Natural killer cell treated with Interleukin-12 subunit alpha and Interleukin-12 subunit beta and Interleukin-15 and Interleukin-18, amount 100 ng/mL, for 72 hours (primary cell): ENCODE measurements at regions not wholly inside any gene's neighbourhood (a gene's known extent, or its start where the extent isn't known, plus 50 kb on each side); places are given as distances from the start of the nearest gene placed in this dataset.
"Not testable (repeated sequence)": the region's sequence is repeated elsewhere in the genome, so short reads cannot be mapped to it uniquely, and the experiment has no call there.

Experiments used
- ATAC-seq, 2 donors: fragments of 150-1000 bp; cut with Tn5 transposase in 1 of 2; sonication (Bioruptor Pico), chemical (Tn5 transposase) in 1 of 2; 2 replicates each; pipeline ENCODE4 v1.10.0; 2021
- DNase-seq: peaks from one replicate; pipeline ENCODE4 v3.0.0; 2022; ENCODE audit warnings: low spot score
- H3K27ac Mint-ChIP-seq, 2 donors: 1 replicate in 1 of 2; 2 replicates in 1 of 2; pipeline ENCODE4 v1.8.0; 2022; ENCODE audit warnings: mixed read lengths in 2 of 2, mild to moderate bottlenecking in 1 of 2, moderate library complexity in 1 of 2
- H3K27me3 Mint-ChIP-seq, 2 donors: 1 replicate in 1 of 2; 2 replicates in 1 of 2; pipeline ENCODE4 v1.8.0; 2022; ENCODE audit warnings: mixed read lengths in 2 of 2
- H3K36me3 Mint-ChIP-seq: one replicate; pipeline ENCODE4 v1.8.0; 2022; ENCODE audit warnings: mixed read lengths
- H3K4me1 Mint-ChIP-seq, 2 donors: 1 replicate in 1 of 2; 2 replicates in 1 of 2; pipeline ENCODE4 v1.8.0; 2022; ENCODE audit warnings: low read depth in 2 of 2, mixed read lengths in 2 of 2, mild to moderate bottlenecking in 1 of 2
- H3K4me3 Mint-ChIP-seq: one replicate; pipeline ENCODE4 v1.8.0; 2022; ENCODE audit warnings: mixed read lengths
- H3K9me3 Mint-ChIP-seq: 2 replicates; pipeline ENCODE4 v1.8.0; 2022; ENCODE audit warnings: mixed read lengths

DNA sequence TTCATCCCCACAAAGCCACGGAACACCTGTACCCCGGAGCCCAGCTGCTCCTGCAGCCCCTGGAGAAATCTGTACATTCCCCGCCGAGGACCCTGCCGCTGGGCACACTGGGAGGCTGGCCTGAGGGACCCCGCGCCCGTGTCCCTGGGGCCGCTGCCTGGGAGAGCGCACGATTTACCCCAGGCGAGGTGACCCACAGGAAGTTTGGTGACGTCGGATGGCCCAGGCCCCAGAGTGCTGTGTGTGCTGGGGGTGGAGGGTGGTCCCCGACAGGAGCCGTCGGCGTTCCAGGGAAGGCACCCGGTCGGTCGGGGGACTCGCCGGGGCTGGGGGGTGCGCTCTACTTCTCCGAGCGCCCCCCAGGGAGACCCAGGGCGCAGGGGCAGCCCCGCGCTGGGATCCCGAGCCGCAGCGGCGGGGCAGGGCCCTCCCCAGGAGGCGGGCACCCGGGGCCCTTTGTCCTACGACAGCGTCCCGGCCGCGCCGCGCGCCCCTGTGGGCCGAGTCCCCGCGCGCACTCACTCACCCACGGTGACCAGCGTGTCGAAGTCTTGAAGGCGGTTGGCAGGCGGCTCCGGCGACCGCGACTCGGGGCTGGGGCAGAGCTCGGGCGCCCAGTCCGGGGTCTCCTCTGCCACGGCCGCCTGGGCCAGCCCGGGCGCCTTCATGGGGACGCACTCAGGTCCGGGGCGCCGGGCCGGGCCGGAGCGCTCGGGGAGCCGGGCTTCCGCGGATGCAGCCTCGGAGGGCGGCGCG is 206.4 kb upstream of the PRKX start:
- not testable (repeated sequence) for H3K36me3 Mint-ChIP-seq, H3K9me3 Mint-ChIP-seq, H3K4me3 Mint-ChIP-seq, DNase-seq, H3K27ac Mint-ChIP-seq, H3K4me1 Mint-ChIP-seq, H3K27me3 Mint-ChIP-seq
- ATAC-seq: peak; percentile 63 to 68

DNA sequence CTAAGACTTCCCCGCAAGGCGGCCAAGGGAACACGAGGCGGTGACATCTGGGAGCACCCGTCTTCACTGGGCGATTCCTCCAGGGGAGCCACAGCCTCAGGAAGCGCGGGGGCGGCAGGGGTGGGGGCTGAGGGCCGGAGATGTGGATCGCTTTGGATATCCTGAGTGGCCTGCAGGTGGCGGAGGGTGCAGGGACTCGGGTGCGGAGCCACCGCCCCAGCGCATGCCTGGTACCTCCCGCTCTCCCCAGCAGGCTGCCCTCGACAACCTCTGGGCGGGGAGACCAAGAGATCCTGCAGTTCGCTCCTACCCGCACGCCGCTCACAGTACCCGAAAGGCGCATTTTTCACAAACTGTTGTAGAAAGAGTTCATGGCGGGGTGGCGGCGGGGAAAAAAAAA is 201.4 kb upstream of the PRKX start:
- DNase-seq, H3K27me3 Mint-ChIP-seq, H3K36me3 Mint-ChIP-seq, H3K4me3 Mint-ChIP-seq, H3K9me3 Mint-ChIP-seq, H3K4me1 Mint-ChIP-seq, ATAC-seq, H3K27ac Mint-ChIP-seq: not testable (repeated sequence)

DNA sequence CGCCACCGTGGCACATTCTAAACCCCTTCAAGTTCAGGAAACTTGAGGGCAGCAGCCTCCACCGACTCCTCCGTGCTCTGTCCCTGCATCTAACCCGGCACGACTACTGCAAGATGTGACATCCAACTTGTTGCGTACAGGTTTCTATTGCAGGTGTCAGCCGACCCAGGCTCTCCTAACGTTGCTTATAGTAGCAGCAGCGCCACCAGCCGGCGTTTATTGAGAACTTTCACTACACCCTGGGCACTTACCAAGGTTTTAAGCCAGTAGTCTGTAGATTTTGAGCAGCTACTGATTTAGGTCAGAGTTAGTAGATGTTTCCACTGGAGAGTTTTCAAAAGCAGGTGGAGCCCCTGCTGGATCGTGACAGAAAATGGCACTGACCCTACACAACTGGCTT is 200.6 kb upstream of the PRKX start:
- H3K36me3 Mint-ChIP-seq, ATAC-seq, H3K9me3 Mint-ChIP-seq, H3K4me1 Mint-ChIP-seq, DNase-seq, H3K27me3 Mint-ChIP-seq, H3K4me3 Mint-ChIP-seq, H3K27ac Mint-ChIP-seq: not testable (repeated sequence)

DNA sequence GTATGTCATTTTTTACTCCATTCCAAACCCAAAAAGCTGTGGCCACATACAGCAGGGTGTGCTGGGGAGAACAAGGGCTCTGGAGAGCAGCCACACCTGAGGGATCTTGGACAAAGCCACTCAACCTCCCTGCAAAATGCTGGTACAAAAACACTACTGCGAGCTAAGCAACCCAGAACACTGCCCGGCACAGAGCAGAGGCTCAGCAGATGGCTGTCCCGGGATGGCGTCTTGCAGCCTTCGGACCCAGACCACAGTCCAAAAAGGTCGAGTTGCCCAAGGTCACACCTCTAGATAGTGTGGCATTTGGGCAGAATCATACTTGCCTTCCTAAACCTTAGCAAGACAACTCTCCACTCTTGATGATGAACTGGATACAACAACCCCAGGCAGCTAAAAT is 197.6 kb upstream of the PRKX start:
- not testable (repeated sequence) for H3K4me3 Mint-ChIP-seq, H3K36me3 Mint-ChIP-seq, H3K27ac Mint-ChIP-seq, H3K27me3 Mint-ChIP-seq, H3K4me1 Mint-ChIP-seq, DNase-seq, ATAC-seq, H3K9me3 Mint-ChIP-seq

DNA sequence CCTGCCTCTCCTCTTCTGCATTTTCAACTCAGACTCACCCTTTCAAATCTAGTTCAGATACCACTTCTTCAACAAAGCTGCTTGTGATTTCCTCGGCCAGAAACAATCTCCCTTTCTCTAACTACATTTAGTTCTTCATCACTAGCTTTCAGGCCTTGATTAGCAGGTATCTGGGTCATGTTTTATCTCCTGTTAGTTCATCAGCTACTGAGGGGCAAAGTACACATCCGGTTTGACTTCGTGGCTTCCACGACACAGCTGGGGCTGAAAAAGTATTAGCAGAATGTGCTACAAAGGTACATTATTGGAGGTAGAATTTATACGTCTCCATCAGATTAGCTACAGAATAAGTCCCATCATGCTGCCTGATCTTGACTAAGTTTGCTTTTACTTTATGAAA is 197.2 kb upstream of the PRKX start:
- not testable (repeated sequence) for DNase-seq, H3K9me3 Mint-ChIP-seq, H3K4me3 Mint-ChIP-seq, ATAC-seq, H3K27me3 Mint-ChIP-seq, H3K4me1 Mint-ChIP-seq, H3K36me3 Mint-ChIP-seq, H3K27ac Mint-ChIP-seq

DNA sequence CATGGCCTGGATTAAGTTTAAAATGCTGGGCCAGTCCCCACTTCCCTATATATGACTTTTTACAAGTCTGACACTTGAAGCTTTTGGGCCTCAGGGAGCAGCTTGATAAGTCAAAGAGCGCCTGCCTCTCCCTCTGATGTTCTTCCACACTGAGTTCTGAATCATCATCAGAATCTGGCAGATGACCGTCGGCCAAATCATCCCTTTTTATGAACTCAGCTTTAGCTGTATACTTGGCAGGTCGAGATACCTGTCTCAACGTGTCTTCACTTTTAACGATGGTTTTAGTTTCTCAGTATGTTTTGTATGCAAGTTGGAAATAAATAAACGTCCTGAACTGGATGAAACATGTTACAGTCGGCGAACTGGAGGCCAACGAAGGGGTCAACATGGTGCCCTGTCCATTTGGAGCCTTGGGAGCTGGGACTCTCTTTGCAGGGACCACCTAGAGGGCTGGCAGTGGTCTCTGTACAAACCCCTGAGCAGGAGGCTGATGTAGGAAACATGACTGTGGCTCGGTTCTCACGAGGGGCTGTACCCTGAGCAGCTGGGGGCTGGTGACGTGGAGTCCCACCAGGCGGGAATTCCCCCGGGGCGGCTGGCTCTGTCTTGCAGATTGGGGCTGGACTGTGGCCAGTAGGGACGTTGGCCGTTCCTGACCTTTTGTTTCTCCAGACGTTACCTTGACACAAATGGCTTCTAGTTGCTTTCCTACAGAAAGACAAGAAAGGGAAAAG is 192.2 kb upstream of the PRKX start:
- H3K4me1 Mint-ChIP-seq, H3K9me3 Mint-ChIP-seq, H3K36me3 Mint-ChIP-seq, H3K27ac Mint-ChIP-seq, H3K27me3 Mint-ChIP-seq, H3K4me3 Mint-ChIP-seq, DNase-seq, ATAC-seq: not testable (repeated sequence)

DNA sequence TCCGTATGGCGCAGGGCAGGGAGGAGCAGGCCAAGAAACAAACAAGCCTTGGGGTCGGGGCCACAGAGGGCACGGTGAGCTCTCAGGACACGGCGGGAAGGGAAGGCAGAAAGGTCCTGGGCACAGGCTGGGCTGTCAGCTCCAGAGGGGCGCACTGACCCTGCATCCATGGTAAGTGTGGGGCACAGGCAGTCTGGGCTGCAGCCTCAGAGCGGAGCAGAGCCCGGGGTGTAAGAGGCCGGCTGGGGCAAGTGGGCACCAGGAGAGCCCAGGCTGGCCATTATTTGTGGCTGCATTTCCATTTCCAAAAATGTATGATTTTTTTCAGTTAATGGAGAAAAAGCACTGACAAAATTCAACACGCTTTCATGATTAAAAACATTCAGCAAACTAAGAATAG is 188.8 kb upstream of the PRKX start:
- H3K36me3 Mint-ChIP-seq, H3K27ac Mint-ChIP-seq, H3K9me3 Mint-ChIP-seq, ATAC-seq, H3K4me3 Mint-ChIP-seq, H3K27me3 Mint-ChIP-seq, H3K4me1 Mint-ChIP-seq: not testable (repeated sequence)
- DNase-seq: peak; percentile 15

DNA sequence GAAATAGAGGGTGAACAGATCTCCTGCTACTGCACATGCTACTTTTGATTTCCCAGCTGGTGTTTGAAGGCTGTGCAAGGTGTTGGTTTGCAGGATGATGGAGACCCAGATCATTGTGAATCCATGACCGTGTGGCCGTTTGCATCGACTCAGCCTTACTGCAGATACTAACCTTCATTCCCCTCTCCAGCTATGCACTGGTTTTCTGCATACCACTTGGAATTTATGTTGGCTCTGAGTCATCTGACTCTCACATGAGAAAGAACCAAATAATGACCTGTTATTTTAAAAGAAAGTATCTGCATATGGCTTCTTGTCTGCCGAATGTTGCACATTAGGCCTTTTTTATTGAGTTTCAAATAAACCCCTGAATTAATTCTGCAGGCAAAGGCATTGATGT is 183.3 kb upstream of the PRKX start:
- not testable (repeated sequence) for H3K4me1 Mint-ChIP-seq, H3K4me3 Mint-ChIP-seq, H3K9me3 Mint-ChIP-seq, H3K27ac Mint-ChIP-seq, ATAC-seq, H3K27me3 Mint-ChIP-seq, H3K36me3 Mint-ChIP-seq, DNase-seq

DNA sequence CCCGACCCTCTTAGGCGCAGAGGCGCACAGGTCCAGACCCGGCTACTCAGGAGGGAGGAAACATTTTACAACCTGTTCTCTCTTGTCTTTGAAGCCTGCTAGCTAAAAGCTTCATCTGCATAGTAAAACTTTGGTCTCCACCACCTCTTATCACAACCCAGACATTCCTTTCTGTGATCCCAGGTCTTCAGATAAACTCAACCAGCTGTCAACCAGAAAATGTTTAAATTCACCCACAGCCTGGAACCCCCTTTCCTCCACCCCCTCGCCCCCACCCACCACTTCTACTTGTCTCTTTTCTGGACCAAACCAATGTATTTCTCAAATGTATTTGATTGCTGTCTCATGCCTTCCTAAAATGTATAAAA is 169.1 kb upstream of the PRKX start:
- not testable (repeated sequence) for H3K9me3 Mint-ChIP-seq, H3K4me1 Mint-ChIP-seq, DNase-seq, H3K27me3 Mint-ChIP-seq, H3K4me3 Mint-ChIP-seq, H3K36me3 Mint-ChIP-seq, H3K27ac Mint-ChIP-seq, ATAC-seq

DNA sequence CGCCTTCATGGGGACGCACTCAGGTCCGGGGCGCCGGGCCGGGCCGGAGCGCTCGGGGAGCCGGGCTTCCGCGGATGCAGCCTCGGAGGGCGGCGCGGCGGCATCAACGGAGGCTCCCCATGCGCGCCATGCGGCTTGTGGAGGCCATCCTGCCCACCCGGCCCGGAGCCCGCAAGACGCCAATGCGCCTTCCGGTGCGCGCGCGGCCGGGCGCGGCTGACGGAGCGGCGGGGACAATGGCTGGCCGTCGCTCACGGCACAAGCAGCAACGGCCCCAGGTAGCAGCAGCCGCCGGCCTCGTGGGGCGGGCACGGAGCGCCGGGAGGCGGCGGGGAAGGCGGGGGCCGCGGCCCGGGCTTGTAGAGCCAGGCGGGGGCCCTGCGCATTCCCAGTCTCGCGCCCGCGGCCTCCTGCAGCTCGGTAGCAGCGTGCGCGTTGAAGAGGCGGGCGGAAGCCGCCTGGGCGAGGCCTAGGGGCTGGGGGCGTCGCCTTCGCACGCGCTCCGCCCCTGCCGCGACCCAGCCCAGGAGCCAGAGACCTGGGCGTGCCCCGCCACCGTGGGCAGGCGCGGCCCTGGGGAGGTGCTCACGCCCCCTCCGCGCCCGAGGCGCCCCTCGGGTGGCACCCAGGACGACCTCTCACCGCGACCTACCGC is 168.6 kb upstream of the PRKX start:
- H3K27ac Mint-ChIP-seq, H3K4me3 Mint-ChIP-seq, H3K4me1 Mint-ChIP-seq, H3K27me3 Mint-ChIP-seq, H3K36me3 Mint-ChIP-seq, DNase-seq, H3K9me3 Mint-ChIP-seq: not testable (repeated sequence)
- peak; percentile 98 to 99 for ATAC-seq

DNA sequence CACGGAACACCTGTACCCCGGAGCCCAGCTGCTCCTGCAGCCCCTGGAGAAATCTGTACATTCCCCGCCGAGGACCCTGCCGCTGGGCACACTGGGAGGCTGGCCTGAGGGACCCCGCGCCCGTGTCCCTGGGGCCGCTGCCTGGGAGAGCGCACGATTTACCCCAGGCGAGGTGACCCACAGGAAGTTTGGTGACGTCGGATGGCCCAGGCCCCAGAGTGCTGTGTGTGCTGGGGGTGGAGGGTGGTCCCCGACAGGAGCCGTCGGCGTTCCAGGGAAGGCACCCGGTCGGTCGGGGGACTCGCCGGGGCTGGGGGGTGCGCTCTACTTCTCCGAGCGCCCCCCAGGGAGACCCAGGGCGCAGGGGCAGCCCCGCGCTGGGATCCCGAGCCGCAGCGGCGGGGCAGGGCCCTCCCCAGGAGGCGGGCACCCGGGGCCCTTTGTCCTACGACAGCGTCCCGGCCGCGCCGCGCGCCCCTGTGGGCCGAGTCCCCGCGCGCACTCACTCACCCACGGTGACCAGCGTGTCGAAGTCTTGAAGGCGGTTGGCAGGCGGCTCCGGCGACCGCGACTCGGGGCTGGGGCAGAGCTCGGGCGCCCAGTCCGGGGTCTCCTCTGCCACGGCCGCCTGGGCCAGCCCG is 167.9 kb upstream of the PRKX start:
- not testable (repeated sequence) for H3K27ac Mint-ChIP-seq, H3K27me3 Mint-ChIP-seq, DNase-seq, H3K9me3 Mint-ChIP-seq, H3K4me1 Mint-ChIP-seq, H3K36me3 Mint-ChIP-seq, H3K4me3 Mint-ChIP-seq
- ATAC-seq: peak; percentile 58 to 65

DNA sequence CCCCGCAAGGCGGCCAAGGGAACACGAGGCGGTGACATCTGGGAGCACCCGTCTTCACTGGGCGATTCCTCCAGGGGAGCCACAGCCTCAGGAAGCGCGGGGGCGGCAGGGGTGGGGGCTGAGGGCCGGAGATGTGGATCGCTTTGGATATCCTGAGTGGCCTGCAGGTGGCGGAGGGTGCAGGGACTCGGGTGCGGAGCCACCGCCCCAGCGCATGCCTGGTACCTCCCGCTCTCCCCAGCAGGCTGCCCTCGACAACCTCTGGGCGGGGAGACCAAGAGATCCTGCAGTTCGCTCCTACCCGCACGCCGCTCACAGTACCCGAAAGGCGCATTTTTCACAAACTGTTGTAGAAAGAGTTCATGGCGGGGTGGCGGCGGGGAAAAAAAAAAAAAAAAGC is 162.9 kb upstream of the PRKX start:
- H3K27me3 Mint-ChIP-seq, H3K36me3 Mint-ChIP-seq, H3K4me3 Mint-ChIP-seq, ATAC-seq, H3K27ac Mint-ChIP-seq, DNase-seq, H3K9me3 Mint-ChIP-seq, H3K4me1 Mint-ChIP-seq: not testable (repeated sequence)

DNA sequence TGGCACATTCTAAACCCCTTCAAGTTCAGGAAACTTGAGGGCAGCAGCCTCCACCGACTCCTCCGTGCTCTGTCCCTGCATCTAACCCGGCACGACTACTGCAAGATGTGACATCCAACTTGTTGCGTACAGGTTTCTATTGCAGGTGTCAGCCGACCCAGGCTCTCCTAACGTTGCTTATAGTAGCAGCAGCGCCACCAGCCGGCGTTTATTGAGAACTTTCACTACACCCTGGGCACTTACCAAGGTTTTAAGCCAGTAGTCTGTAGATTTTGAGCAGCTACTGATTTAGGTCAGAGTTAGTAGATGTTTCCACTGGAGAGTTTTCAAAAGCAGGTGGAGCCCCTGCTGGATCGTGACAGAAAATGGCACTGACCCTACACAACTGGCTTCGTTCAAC is 162.2 kb upstream of the PRKX start:
- not testable (repeated sequence) for H3K4me1 Mint-ChIP-seq, DNase-seq, H3K9me3 Mint-ChIP-seq, ATAC-seq, H3K4me3 Mint-ChIP-seq, H3K36me3 Mint-ChIP-seq, H3K27ac Mint-ChIP-seq, H3K27me3 Mint-ChIP-seq

DNA sequence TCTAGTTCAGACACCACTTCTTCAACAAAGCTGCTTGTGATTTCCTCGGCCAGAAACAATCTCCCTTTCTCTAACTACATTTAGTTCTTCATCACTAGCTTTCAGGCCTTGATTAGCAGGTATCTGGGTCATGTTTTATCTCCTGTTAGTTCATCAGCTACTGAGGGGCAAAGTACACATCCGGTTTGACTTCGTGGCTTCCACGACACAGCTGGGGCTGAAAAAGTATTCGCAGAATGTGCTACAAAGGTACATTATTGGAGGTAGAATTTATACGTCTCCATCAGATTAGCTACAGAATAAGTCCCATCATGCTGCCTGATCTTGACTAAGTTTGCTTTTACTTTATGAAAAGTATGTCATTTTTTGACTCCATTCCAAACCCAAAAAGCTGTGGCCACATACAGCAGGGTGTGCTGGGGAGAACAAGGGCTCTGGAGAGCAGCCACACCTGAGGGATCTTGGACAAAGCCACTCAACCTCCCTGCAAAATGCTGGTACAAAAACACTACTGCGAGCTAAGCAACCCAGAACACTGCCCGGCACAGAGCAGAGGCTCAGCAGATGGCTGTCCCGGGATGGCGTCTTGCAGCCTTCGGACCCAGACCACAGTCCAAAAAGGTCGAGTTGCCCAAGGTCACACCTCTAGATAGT is 158.9 kb upstream of the PRKX start:
- H3K4me3 Mint-ChIP-seq, DNase-seq, H3K4me1 Mint-ChIP-seq, H3K27ac Mint-ChIP-seq, H3K27me3 Mint-ChIP-seq, H3K9me3 Mint-ChIP-seq, H3K36me3 Mint-ChIP-seq, ATAC-seq: not testable (repeated sequence)
